ENCODE measurements at regions not wholly inside any gene's neighbourhood (a gene's known extent, or its start where the extent isn't known, plus 50 kb on each side); places are given as distances from the start of the nearest gene placed in this dataset.

GRCh38 chr17:73847952-73848351, 203.7 kb upstream of the SDK2 start:
- TF ChIP-seq CTCF (IDR thresholded peaks at IDR 0.05), result no peak
- TF ChIP-seq POLR2A (IDR thresholded peaks at IDR 0.05), result no peak

Data from body of pancreas (tissue), 4 donors.